ENCODE measurements at regions not wholly inside any gene's neighbourhood (a gene's known extent, or its start where the extent isn't known, plus 50 kb on each side); places are given as distances from the start of the nearest gene placed in this dataset.

DNA sequence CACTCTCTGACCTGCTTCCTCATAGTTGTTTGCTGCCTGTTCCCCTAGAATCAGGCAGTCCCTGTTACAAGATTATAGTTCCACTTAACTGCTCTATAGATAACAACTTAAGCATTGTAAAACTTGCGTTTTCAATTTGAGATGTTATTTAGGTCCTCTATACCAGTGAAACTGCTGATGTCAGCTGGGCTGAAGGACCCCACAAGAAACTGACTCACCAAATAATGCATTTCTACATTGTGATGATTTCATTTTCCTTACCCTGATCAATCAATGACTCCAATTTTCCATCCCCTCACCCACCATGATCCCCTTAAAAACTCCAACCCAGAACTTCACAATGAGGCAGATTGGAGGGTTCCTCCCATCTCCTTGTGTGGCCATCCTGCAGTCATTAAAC lies 280.7 kb downstream of the SLITRK1 start:
- DNase-seq (ENCODE audit: low read depth in 2 of 2), result no peak

DNA sequence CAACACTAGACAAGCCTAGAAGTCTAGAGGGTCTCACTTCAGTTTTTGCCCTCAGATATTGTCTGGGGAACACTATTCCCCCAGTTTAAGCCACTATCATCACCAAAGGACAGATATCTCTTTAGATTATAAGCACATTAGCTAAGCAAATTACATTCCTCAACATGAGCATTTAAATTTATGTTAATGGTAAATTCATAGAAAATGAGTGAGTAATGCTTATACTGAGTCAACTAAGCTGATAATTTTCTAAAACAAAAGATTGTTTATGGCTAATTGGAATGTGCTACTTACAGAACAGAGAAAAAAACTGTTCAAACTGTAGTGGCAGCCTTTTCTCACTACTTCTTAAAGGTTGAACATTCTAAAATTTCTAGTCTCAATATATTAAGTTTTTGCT lies 290.2 kb downstream of the SLITRK1 start:
- DNase-seq (ENCODE audit: low read depth in 2 of 2), result no peak

DNA sequence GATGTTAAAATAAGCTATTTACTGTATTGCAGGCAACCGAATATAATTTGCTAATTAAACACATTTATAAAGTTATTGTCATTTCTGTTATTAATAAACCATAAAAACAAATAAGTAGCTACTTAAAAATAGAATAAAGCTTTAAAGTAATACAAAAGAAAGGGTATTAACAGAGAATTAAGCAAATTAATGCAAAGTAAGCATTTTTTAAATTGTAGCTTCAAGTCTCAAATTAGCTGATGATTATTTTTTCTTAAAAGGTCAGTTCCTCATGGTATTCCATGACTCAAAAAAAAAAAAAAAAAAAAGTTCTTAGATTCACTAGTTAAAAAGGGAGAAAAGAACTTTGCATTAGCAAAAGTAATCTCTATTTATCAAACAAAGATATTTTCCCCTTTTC lies 292.5 kb downstream of the SLITRK1 start:
- DNase-seq (ENCODE audit: low read depth in 2 of 2), result no peak

DNA sequence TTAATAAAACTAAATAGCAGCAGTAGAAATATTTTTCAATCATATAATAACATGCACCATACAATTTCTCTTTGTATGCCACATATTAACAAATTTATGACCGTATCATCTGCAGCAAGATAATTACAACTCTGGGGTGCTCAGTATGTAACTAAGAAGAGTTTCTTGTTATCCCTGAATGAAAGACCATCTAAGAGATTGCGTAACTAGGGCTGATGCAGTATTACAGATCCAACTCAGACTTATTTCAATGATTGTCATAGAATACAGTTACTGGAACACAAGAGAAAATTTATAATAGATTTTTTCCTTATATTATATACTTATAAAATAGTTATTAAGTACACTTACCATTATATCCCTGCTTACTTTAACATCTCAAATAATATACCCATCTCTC lies 305.1 kb downstream of the SLITRK1 start:
- DNase-seq (ENCODE audit: low read depth in 2 of 2), result no peak

DNA sequence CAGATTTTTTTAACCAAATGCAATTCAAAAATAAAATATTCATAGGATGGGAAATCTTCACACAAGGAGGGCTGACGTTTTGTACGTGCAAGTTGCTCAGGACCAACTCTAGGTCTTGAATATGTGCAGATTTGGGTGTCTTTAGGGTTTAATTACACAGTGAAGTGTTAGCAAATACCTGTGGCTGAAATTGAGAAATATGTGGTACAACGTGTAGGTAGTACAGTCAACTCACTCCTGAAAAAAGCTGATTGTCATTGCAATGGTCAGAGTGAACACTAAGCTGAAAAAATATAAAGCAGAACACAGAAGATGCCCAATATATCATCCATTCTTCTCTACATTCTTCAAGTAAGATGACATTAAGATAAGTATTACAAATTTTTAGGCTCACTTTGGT lies 314.3 kb downstream of the SLITRK1 start:
- no peak for DNase-seq (ENCODE audit: low read depth in 2 of 2)

DNA sequence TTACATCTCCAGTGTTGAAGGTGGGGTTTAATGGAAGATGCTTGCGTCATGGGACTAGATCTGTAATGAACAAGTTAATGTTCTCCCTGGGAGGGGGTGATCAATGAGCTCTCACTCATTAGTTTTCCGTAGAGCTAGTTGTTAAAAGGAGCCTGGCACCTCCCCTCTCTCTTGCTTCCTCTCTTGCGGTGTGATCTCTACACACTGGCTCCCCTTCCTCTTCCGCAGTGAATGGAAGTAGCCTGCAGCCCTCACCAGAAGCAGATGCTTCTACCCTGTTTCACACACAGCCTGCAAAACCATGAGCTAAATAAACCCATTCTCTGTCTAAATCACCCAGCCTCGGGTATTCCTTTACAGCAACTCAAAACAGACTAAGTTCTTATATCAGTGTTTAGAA lies 318.8 kb downstream of the SLITRK1 start:
- DNase-seq (ENCODE audit: low read depth in 2 of 2), result no peak

DNA sequence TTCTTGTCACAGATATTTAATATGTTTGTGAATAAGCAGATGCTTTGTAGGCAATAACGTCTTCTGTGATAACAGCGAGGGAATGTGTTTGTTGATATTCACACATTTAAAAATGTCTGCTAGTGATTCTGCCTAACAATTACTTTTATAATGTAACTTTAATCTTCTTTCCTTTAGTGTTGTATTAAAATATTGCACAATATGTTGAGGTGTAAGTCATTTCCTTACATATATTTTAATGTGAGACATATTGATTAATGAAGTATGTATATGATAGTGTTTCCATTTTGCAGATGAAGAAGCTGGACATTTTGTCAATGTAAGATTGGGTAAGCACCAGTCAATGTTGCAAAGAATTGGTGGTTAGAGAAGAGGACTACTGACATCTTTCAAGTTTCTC lies 324.4 kb downstream of the SLITRK1 start:
- no peak for DNase-seq (ENCODE audit: low read depth in 2 of 2)

DNA sequence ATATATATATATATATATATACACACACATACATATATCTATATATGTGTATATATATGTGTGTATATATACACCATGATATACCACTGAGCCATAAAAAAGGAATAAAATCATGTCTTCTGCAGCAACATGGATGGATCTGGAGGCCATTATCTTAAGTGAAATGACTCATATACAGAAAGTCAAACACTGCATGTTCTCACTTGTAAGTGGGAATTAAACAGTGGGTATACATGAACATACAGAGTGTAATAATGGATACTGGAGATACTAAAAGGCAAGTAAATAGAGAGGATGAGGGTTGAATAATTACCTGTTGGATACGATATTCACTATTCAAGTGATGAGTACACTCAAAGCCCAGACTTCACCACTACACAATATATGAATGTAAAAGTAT lies 332.6 kb downstream of the SLITRK1 start:
- no peak for DNase-seq (ENCODE audit: low read depth in 2 of 2)

DNA sequence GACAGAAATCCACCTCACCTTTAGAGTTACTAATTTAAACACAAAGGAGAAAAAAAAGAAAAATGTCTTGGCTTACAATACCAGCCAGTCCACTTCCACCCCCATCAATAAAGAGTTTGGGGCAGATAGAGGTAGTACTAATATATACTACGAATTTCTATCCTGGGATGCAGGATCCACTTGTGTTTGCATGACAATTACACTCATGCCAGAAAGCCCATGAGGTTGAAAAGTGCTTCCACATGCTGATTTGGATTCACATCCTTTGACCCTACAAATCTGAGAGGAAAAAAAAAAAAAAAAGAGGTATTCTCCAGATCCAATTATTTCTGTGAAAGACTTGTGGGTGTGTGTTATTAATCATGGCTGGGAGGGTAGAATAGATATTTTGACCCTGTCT lies 335.2 kb downstream of the SLITRK1 start:
- no peak for DNase-seq (ENCODE audit: low read depth in 2 of 2)

DNA sequence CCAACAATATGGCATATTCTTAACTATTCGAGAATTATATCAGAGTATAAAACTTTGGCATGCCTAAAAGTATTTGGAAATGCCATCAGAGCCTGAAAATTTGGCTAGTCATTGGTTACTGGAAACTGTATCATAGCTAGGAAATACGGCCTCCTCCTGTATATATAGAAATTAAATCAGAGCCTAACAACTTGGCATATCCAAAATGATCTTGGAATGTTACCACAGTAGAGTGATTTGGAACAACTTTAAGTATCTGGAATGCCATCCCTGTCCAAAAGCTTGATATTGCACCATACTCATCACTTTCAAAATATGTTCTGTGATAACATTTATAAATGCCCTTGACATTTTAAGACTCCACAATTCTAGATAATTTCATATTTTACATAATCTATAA lies 335.8 kb downstream of the SLITRK1 start:
- no peak for DNase-seq (ENCODE audit: low read depth in 2 of 2)

DNA sequence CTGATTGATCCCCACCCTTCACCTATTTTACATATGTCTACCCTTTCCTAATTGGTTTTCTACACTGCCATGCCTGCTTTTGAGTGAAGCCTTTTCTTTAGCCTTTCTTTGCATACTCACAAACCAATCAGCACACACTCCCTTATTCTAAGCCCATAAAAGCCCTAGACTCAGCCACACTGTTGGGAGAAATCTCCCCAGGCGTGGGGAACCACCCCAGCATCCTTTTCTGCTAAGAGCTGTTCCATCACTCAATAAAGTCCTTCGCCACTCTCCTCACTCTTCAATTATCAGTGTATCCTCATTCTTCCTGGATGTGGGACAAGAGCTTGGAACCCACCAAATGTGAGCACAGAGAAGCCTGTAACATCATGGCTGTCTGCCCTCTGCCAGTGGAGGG lies 343.6 kb downstream of the SLITRK1 start:
- no peak for DNase-seq (ENCODE audit: low read depth in 2 of 2)

DNA sequence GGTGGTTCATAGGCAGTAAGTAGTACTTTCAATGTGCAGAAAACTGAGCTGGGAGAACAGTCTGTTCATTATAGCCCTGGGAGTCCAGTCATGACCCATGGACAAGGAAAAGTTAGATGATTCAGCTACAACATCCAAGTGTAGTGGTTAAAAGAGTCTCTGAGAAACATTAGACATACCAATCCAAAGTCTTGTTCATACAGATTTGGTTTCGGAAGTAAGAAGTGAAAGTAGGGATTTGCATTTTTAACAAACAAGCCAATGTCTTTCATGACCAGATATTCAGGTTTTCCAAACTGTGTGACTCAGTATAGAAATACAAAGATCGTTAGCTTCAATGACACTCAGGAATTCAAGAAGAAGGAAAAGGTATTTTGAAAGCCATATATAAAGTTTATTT lies 345.3 kb downstream of the SLITRK1 start:
- DNase-seq (ENCODE audit: low read depth in 2 of 2), result no peak

DNA sequence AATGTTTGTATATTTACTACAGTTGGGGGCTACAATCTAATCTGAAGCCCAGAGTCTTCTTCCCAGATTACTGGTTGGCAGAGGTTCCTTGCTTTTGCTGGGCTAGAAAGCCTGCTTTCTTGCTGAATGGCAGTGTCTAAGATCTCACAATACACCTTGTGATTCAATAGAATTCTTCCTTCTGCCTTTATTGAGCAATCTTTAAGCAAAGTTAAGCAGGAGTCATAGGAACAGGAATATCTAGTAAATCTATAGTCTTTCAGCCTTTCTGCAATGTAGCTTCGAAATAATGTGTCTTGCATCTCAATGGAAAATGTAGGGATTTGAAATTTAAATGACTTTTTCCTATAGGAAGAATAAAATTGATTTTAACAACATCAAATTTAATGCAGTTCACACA lies 346.1 kb downstream of the SLITRK1 start:
- no peak for DNase-seq (ENCODE audit: low read depth in 2 of 2)

DNA sequence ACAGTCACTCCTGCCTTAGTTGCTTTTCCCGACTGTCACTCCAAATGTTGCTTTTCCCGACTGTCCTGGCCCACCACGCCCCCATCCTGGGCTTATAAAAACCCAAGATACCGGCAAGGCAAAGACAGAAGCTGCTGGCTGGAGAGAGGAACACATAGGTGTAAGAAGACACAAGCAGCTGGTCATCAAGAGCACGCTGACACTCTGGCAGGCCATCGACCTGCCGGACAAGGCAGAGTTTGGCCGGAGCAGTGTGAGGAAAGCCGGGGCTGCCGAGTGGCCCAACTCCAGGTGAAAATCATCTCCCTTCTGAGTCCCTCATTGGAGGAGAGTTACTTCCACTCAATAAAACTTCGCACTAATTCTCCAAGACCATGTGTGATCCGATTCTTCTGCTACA lies 349.5 kb downstream of the SLITRK1 start:
- no peak for DNase-seq (ENCODE audit: low read depth in 2 of 2)

DNA sequence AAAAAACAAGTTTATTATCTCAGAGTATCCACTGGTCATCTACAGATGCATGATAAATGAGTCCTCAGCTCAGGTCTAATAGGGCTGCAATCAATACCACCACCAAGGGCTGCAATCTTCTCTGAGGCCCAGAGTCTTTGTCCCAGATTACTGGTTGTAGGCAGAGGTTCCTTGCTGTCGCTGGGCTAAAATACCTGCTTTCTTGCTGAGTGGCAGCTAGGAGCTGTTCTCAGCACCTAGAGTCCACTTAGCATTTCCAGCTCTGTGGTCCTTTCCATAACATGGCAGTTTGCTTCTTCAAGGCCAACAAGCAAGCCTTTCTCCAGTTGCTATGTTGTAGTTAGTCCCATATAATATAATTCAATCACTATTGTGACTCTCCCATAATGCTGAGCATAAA lies 351.3 kb downstream of the SLITRK1 start:
- no peak for DNase-seq (ENCODE audit: low read depth in 2 of 2)

DNA sequence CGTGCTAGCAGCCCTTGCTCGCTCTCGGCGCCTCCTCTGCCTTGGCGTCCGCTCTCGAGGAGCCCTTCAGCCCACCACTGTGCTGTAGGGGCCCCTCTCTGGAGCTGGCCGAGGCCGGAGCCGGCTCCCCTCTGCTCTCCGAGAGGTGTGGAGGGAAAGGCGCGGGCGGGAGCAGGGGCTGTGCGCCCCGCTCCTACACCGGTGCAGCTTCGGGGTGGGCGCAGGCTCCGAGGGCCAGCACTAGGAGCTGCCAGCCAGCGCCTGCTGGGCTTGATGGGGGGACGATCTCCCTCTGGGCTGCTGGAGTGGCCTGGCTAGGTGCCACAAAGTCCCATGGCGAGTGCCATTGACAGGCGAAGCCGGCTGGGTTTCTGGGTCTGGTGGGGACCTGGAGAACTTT lies 365.5 kb downstream of the SLITRK1 start:
- no peak for DNase-seq (ENCODE audit: low read depth in 2 of 2)

DNA sequence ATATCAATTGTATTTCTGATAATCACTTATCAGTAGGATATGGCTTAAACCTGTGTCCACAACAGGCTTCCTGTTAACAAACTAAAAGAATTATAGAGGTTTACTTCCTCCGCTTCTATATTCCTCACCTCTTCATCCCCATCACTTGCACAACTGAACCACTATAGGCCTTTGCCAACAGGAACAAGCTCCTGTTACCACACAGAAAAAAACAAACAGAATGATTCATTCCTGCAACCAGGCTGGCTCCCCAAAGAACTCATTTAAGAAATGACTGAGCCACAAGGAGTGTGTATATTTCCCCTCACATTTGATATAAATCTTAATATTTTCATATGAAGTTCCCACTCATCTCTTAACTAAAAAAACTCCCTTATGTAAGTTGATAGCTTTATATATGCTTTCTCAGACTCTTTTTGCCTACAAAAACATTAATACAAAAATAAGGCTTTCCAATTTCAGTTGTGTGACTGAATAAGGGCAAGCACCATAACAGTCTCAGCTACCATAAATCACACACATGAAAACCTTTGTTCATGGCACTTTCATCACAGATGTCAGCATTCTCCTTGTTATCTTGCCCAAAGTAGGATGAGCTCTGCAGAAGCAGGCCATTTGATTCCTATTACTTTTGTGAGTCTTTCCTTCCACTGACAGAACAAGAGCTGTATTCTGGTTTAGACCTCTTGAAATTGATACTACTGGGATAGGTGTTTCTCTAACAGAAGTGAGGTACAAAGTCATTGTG lies 366.8 kb downstream of the SLITRK1 start:
- DNase-seq (ENCODE audit: low read depth in 2 of 2), result no peak

DNA sequence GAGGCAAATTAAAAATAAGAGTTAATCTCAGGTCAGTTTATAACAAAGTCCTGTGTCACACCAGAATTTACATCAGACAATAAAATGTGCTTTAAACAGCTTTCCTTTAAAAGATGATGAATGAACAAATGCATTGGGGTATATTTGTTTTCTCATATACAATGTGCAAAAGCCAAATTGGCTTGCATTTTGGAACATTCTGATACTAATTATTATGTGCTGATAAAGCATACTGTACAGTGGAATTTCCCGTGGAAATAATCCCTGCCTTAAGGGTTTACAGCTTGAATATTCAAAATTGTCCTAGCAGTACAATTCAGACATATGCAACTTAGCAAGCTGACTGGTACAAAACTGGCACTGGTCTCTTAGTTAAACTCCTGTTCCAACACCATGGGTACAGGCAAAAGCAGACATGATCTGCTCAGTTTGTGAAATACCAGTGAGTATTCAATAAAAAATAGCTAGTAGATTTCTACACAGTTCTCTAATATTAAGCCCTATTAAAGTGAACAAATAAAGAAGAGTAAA lies 373.4 kb downstream of the SLITRK1 start:
- no peak for DNase-seq (ENCODE audit: low read depth in 2 of 2)

DNA sequence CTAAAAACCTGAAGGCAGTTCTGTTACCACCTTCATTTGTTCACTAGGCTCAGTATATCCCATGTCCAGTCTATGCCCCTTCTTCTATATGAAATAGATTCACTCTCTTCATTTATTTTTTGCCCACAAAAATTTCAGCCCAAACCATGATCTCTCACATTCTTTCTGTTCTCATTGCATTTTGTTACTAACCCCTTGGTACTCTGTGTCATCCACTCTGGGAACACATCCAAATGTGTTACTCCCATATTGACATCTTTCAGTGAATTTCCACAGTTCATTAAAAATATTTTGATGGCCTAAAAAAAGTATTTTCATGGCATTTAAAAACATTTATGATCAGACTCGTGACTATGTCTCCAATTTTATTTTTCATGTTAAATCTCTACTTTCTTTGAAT lies 378.9 kb downstream of the SLITRK1 start:
- DNase-seq (ENCODE audit: low read depth in 2 of 2), result no peak

DNA sequence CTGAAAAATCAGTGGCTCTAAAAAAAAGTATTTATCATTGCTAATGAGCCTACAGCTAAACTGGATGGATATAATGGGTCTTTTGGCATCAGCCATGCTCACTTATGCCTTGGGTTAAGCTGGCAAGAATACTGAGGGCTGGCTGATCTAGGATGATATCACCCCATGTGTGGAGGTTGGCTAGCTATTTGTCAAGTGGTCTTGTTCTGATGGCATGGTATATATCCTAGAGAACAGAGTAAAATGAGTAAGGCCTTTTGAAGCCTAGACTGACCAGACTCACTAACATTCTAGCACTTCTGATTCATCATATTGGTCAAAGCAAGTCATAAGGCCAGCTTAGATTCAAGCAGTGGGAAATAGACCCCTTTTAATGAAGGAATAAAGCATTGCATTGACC lies 383.0 kb downstream of the SLITRK1 start:
- DNase-seq (ENCODE audit: low read depth in 2 of 2), result no peak

DNA sequence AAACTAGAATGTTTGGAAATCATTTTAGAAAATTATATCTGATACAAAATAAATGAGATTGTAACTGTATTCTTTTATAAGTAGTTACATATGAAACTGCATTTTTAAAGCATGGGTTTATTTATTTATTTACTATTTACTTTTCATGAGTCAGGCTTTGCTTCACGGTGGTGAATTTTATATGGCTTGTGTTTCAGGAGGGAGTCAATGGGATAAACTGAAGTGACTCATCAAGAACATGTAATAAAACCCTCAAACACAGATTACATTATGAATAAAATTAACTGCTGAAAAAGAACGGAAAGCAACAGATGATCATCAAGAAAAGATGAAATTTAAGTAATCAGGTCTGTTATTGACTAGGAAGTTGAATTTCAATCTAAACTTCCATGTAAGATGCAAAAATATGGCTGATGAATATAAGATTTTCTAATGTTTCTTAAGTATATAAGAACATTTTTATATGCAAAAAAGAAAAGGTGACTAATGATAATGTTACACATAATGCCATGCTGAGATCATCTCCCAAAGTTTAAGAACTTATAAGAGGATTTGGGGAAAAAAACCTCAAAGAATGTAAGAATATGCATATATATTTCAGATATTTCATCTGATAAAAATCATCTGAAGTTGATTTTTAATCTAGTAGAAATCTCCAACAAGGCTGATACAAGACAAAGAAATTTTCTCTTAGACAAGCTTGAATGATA lies 383.6 kb downstream of the SLITRK1 start:
- no peak for DNase-seq (ENCODE audit: low read depth in 2 of 2)

DNA sequence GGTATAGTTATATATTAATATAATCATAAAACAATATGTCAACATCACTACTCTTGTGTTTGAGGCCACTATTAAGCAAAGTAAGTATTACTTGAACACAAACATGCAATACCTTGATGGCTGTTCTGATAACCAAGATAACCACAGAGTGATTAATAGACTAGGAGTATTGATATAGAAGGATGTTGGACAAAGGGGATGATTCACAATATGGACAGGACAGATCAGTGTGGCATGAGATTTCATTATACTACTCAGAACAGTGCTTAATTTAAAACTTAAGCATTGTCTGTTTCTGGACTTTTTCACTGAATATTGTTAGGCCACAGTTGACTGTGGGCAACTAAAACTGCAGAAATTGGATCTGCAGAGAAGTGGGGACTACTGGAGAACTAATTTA lies 384.2 kb downstream of the SLITRK1 start:
- no peak for DNase-seq (ENCODE audit: low read depth in 2 of 2)

DNA sequence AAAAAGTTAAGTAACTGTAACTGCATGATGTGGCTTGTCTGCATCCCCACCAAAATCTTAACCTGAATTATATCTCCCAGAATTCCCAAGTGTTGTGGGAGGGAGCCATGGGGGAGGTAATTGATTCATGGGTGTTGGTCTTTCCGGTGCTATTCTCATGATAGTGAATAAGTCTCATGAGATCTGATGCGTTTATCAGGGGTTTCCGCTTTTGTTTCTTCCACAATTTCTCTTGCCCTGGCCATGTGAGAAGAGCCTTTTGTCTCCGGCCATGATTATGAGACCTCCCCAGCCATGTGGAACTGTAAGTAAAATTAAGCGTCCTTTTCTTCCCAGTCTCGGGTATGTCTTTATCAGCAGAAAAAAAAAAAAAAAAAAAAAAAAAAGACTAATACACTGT lies 385.8 kb downstream of the SLITRK1 start:
- DNase-seq (ENCODE audit: low read depth in 2 of 2), result no peak

DNA sequence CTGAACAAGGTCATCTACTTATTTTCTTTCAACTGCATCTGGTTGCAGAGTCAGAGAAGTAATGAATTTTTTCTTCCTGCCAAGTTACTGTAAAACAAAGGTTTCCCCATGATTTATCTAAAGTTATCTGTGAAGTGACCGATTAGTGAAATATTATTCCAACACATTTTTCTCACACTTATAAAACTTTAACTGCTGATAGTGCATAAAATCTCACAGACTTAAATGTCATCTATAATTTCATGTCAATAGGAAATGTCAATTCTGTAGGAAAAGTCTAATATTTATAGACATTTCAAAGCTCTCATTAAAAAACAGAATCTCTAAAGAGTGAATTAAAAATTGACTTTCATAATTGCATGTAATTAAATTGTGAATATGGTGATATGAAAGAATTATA lies 397.2 kb downstream of the SLITRK1 start:
- DNase-seq (ENCODE audit: low read depth in 2 of 2), result no peak

Measured in stimulated activated CD4-positive, alpha-beta T cell treated with anti-CD3 and anti-CD28 coated beads, Interleukin-4, amount 100 ng/mL, for 48 hours (primary cell).